ENCODE measurements at regions not wholly inside any gene's neighbourhood (a gene's known extent, or its start where the extent isn't known, plus 50 kb on each side); places are given as distances from the start of the nearest gene placed in this dataset.

GRCh38 chr3:82030916-82031315 lies 269.5 kb upstream of the GBE1 start:
- TF ChIP-seq CTCF (IDR thresholded peaks at IDR 0.05; ENCODE audit: low read depth, low read length, missing control alignments) = no peak
- DNase-seq (ENCODE audit: extremely low read depth, low read depth) = no peak
- no peak overlapping the region for H3K4me3 ChIP-seq (replicated peaks; ENCODE audit: low read depth, low read length)

GRCh38 chr3:82022836-82023235 lies 261.4 kb upstream of the GBE1 start:
- no peak for TF ChIP-seq CTCF (IDR thresholded peaks at IDR 0.05; ENCODE audit: low read depth, low read length, missing control alignments)
- no peak overlapping the region for H3K4me3 ChIP-seq (replicated peaks; ENCODE audit: low read depth, low read length)
- DNase-seq (ENCODE audit: extremely low read depth, low read depth) = no peak

GRCh38 chr3:82020282-82020681 lies 258.8 kb upstream of the GBE1 start:
- DNase-seq (ENCODE audit: extremely low read depth, low read depth) = no peak
- no peak overlapping the region for H3K4me3 ChIP-seq (replicated peaks; ENCODE audit: low read depth, low read length)
- no peak for TF ChIP-seq CTCF (IDR thresholded peaks at IDR 0.05; ENCODE audit: low read depth, low read length, missing control alignments)

GRCh38 chr3:82015241-82015640 lies 253.8 kb upstream of the GBE1 start:
- no peak for TF ChIP-seq CTCF (IDR thresholded peaks at IDR 0.05; ENCODE audit: low read depth, low read length, missing control alignments)
- no peak for DNase-seq (ENCODE audit: extremely low read depth, low read depth)
- no peak overlapping the region for H3K4me3 ChIP-seq (replicated peaks; ENCODE audit: low read depth, low read length)

- no peak overlapping the region for H3K4me3 ChIP-seq (replicated peaks; ENCODE audit: low read depth, low read length)
- peak; percentile 21 for TF ChIP-seq CTCF (IDR thresholded peaks at IDR 0.05; ENCODE audit: low read depth, low read length, missing control alignments)
- no peak for DNase-seq (ENCODE audit: extremely low read depth, low read depth)
Observed at GRCh38 chr3:82012775-82013174, 251.3 kb upstream of the GBE1 start.

- H3K4me3 ChIP-seq (replicated peaks; ENCODE audit: low read depth, low read length) = no peak overlapping the region
- no peak for DNase-seq (ENCODE audit: extremely low read depth, low read depth)
- no peak for TF ChIP-seq CTCF (IDR thresholded peaks at IDR 0.05; ENCODE audit: low read depth, low read length, missing control alignments)
Observed at GRCh38 chr3:82011336-82011735, 249.9 kb upstream of the GBE1 start.

- no peak overlapping the region for H3K4me3 ChIP-seq (replicated peaks; ENCODE audit: low read depth, low read length)
- no peak for DNase-seq (ENCODE audit: extremely low read depth, low read depth)
- no peak for TF ChIP-seq CTCF (IDR thresholded peaks at IDR 0.05; ENCODE audit: low read depth, low read length, missing control alignments)
Observed at GRCh38 chr3:82005266-82005665, 243.8 kb upstream of the GBE1 start.

All from HFF-Myc (cell line).